OCI-LY3 (cell line): ENCODE measurements at regions not wholly inside any gene's neighbourhood (a gene's known extent, or its start where the extent isn't known, plus 50 kb on each side); places are given as distances from the start of the nearest gene placed in this dataset.
"Not testable (repeated sequence)": the region's sequence is repeated elsewhere in the genome, so short reads cannot be mapped to it uniquely, and the experiment has no call there.

Source experiments
- H2AFZ ChIP-seq: fragments of 200-600, 300-600 bp; shearing (Covaris generic); 2 replicates; pipeline ENCODE4 v1.6.0; 2014; ENCODE audit warnings: antibody characterized with exemption, low read depth, low read length
- H3K27ac ChIP-seq: fragments of 200-600, 300-600 bp; sonication (generic); 2 replicates; pipeline ENCODE4 v1.5.1; 2014; ENCODE audit warnings: mild to moderate bottlenecking, low read length, moderate library complexity, mixed read lengths
- H3K27me3 ChIP-seq: fragments of 200-600, 300-600 bp; sonication (generic); 2 replicates; pipeline ENCODE4 v1.6.1; 2014; ENCODE audit warnings: low read depth, low read length, mixed read lengths
- H3K36me3 ChIP-seq: fragments of 200-600, 300-600 bp; sonication (generic); replicated peaks from 2 replicates; pipeline ENCODE3; 2014; ENCODE audit warnings: low read depth, low read length, mixed read lengths
- H3K4me1 ChIP-seq: fragments of 300-600, 200-600 bp; sonication (generic); 2 replicates; pipeline ENCODE4 v1.6.1; 2014; ENCODE audit warnings: low read length, mixed read lengths
- H3K4me2 ChIP-seq: fragments of 200-600, 300-600 bp; sonication (generic); 2 replicates; pipeline ENCODE4 v1.6.1; 2014; ENCODE audit warnings: low read length, mixed read lengths
- H3K4me3 ChIP-seq: fragments of 300-600, 200-600 bp; sonication (generic); 2 replicates; pipeline ENCODE4 v1.5.1; 2014; ENCODE audit warnings: antibody characterized with exemption, mild to moderate bottlenecking, low read length, moderate library complexity
- H3K79me2 ChIP-seq: fragments of 300-600, 200-600 bp; shearing (Covaris generic); 2 replicates; pipeline ENCODE4 v1.6.1; 2014; ENCODE audit warnings: mild to moderate bottlenecking, low read length, mixed read lengths
- H3K9ac ChIP-seq: fragments of 300-600, 200-600 bp; shearing (Covaris generic); 2 replicates; pipeline ENCODE4 v1.6.0; 2014; ENCODE audit warnings: mild to moderate bottlenecking, low read length, moderate library complexity
- H3K9me3 ChIP-seq: fragments of 200-600, 300-600 bp; shearing (Covaris generic); 2 replicates; pipeline ENCODE4 v1.6.1; 2014; ENCODE audit warnings: low read length, mixed read lengths; ENCODE audit not compliant: insufficient read depth
- H4K20me1 ChIP-seq: fragments of 200-600, 300-600 bp; sonication (generic); 2 replicates; pipeline ENCODE4 v1.6.1; 2016; ENCODE audit warnings: low read length, mixed read lengths; ENCODE audit not compliant: insufficient read depth
- EZH2phosphoT487 ChIP-seq: fragments of 200-600 bp; shearing (Covaris generic); IDR thresholded peaks from 2 replicates; pipeline ENCODE4 v1.6.1; 2018; ENCODE audit warnings: antibody characterized with exemption, mixed run types, low read depth
- TF ChIP-seq, protein P1 (sequence below): fragments of 200-600, 300-600 bp; sonication (generic); IDR thresholded peaks from 2 replicates; pipeline ENCODE4 v1.5.1; 2014; ENCODE audit warnings: antibody characterized with exemption, low read length, low read depth

DNA sequence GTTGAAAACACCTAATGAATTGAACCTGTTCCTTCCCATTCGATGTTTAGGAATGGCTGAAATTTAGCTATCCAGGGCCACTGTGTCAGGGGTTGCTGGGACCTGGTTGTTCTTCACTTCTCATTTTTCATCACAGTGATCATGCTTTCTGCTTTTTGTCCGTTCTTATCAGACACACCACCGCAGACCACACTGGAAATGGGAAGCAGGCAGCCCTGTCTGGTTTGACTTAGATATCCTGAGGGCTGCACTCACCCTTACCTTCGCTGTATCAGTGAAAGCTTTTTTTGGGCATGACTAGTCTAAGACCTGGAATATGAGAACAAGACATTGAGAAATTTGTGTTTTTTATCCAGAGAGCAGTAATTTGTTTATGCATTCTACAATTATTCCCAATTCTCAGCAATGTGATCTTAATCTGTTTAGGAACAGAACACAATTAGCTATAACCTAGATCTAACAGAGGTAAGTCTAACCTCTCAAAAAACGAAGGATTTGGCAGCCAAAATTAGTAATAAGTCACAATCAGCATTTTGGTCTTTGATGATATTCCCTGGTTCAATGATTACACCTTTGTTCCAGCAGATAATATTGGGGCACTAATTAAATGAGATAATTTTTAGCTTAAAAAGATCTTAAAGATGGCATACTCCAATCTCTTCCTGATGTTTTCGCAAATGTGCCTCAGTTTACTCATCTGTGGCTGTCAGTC, 126.0 kb upstream of the GOT2 start:
- no peak overlapping the region for H3K27ac ChIP-seq
- H2AFZ ChIP-seq: no peak overlapping the region
- no peaks in the 10 kb centered on the region for H3K36me3 ChIP-seq
- TF ChIP-seq, protein P1, sequence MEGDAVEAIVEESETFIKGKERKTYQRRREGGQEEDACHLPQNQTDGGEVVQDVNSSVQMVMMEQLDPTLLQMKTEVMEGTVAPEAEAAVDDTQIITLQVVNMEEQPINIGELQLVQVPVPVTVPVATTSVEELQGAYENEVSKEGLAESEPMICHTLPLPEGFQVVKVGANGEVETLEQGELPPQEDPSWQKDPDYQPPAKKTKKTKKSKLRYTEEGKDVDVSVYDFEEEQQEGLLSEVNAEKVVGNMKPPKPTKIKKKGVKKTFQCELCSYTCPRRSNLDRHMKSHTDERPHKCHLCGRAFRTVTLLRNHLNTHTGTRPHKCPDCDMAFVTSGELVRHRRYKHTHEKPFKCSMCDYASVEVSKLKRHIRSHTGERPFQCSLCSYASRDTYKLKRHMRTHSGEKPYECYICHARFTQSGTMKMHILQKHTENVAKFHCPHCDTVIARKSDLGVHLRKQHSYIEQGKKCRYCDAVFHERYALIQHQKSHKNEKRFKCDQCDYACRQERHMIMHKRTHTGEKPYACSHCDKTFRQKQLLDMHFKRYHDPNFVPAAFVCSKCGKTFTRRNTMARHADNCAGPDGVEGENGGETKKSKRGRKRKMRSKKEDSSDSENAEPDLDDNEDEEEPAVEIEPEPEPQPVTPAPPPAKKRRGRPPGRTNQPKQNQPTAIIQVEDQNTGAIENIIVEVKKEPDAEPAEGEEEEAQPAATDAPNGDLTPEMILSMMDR: no peak
- TF ChIP-seq EZH2phosphoT487: no peak
- H3K9me3 ChIP-seq: no peaks in the 10 kb centered on the region
- H3K27me3 ChIP-seq: peaks cover 22% of the 10 kb centered on the region; the same call in 1 of the 2 replicates
- no peaks in the 10 kb centered on the region for H3K79me2 ChIP-seq
- H3K4me2 ChIP-seq: no peak overlapping the region
- H3K9ac ChIP-seq: no peak overlapping the region
- H3K4me3 ChIP-seq: no peak overlapping the region
- H4K20me1 ChIP-seq: no peaks in the 10 kb centered on the region
- H3K4me1 ChIP-seq: no peaks in the 10 kb centered on the region

DNA sequence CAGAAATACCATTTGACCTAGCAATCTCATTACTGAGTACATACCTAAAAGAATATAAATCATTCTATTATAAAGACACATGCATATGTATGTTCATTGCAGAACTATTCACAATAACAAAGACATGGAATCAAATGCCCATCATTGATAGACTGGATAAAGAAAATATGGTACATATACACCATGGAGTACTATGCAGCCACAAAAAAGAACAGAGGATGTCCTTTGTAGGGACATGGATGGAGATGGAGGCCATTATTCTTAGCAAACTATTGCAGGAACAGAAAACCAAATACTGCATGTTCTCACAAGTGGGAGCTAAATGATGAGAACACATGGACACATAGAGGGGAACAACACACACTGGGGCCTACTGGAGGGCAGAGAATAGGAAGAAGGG, 124.5 kb upstream of the GOT2 start:
- not testable (repeated sequence) for H3K36me3 ChIP-seq, H3K9me3 ChIP-seq, H3K79me2 ChIP-seq, H3K4me1 ChIP-seq, H3K4me2 ChIP-seq, H3K27ac ChIP-seq, H2AFZ ChIP-seq, H3K4me3 ChIP-seq, H4K20me1 ChIP-seq, H3K9ac ChIP-seq
- peaks cover 20% of the 10 kb centered on the region; the same call in 1 of the 2 replicates for H3K27me3 ChIP-seq

DNA sequence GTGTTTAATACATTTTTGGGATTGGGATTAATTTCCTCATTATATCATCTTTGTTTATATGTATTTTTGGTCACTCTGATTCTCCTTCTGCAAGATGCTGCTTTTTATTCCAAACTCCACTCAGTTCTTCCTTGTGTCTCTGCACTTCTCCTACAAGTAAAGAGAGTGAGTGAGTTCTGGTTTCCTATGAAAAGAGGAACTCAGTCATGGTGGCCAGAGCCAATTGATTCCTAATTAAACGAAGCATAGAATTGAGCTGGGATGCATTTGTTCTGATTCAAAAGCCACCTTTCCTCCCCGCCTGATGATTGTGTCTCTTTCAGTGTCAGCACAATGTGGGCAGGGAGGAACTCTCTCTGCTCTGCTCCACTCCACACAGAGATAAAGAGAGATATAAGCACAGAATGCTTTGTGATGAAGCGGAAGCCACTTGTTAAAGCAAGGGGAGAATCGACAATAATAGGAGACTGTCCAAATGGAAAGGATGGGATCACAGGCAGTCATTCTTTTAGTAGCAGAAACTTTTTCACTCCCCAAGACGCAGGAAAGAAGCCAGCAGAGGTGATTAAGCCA, 121.3 kb upstream of the GOT2 start:
- no peak overlapping the region for H3K4me3 ChIP-seq
- H3K79me2 ChIP-seq: no peaks in the 10 kb centered on the region
- H3K9ac ChIP-seq: no peak overlapping the region
- H3K27me3 ChIP-seq: peaks cover 15% of the 10 kb centered on the region
- 0 out of 2 replicates have a peak, but pooled peaks cover 4% of the 10 kb centered on the region for H3K4me1 ChIP-seq
- no peak overlapping the region for H2AFZ ChIP-seq
- no peak overlapping the region for H3K4me2 ChIP-seq
- H3K27ac ChIP-seq: no peak overlapping the region
- no peak for TF ChIP-seq EZH2phosphoT487
- TF ChIP-seq, protein P1: no peak
- no peaks in the 10 kb centered on the region for H3K36me3 ChIP-seq
- no peaks in the 10 kb centered on the region for H4K20me1 ChIP-seq
- H3K9me3 ChIP-seq: no peaks in the 10 kb centered on the region

DNA sequence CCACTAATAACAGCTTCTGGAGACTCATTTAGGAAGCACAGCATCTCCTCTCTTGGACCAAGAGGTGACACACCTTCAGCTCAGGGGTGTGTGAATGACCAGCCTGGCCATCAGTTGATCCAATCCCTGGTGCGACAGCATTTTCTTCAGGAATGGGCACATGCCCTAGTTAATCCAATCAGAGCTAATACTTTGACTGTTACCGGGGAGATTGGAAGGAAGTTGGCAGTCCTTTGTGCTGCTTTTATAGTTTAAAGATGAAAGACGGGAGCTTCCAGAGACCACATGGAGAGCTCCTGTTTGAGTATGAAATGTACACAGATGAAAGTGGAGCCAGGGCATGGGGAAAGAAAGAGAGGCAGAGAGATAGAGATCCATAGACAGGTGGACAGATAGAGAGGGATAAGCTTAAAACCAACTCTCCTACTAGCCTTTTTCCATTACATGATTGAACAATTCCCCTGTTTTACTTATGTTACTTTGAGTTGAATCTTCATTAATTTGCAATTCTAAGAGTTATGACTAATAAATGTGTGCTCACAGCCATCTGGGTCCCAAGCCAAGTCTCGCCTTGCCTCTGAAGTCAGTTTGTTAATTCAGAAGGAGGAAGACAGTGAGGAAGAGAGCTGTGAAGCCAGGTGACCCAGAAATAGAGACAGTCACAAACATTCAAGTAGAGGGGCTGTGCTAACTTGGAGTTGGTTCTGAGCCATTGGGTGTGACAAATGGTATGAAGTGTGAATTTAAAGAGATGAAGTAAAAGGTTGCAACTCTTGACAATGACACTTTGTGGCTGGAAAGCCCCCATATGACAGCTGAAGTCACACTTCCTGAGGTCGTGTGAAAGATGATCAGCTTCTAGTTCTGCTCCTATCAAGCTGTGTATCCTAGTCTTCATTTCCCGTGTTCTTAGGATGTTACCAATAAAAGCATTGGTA, 120.0 kb upstream of the GOT2 start:
- no peak overlapping the region for H2AFZ ChIP-seq
- H3K4me2 ChIP-seq: no peak overlapping the region
- H3K27me3 ChIP-seq: peaks cover 9% of the 10 kb centered on the region; the same call in 1 of the 2 replicates

More for the DNA sequence above, 120.0 kb upstream of the GOT2 start:
- Histone ChIP-seq H3K4me1 (0 out of 2 replicates have a peak, but pooled peaks cover 4% of the 10 kb centered on the region), H3K9ac (no peak overlapping the region), H3K4me3 (no peak overlapping the region), H3K9me3 (no peaks in the 10 kb centered on the region), H3K27ac (no peak overlapping the region), H3K79me2 (no peaks in the 10 kb centered on the region), H4K20me1 (no peaks in the 10 kb centered on the region), H3K36me3 (no peaks in the 10 kb centered on the region)
- TF ChIP-seq, protein P1: no peak
- TF ChIP-seq EZH2phosphoT487: no peak
